Right lobe of liver (tissue), 4 donors: ENCODE measurements at regions not wholly inside any gene's neighbourhood (a gene's known extent, or its start where the extent isn't known, plus 50 kb on each side); places are given as distances from the start of the nearest gene placed in this dataset.

Experiments used
- CTCF ChIP-seq, 4 donors: fragments of 200-600 bp in 3 of 4; fragments of 450-650 bp in 1 of 4; IDR thresholded peaks; one replicate each; pipeline versions ENCODE4 v1.5.1 to v1.8.0; 2016 to 2022; ENCODE audit warnings: antibody characterized with exemption in 4 of 4, mild to moderate bottlenecking in 2 of 4
- POLR2A ChIP-seq: fragments of 450-650 bp; IDR thresholded peaks from one replicate; pipeline ENCODE4 v1.6.1; 2017; ENCODE audit warnings: antibody characterized with exemption, mild to moderate bottlenecking
- donor health status: DM: no; HTN: no; CAD: no.
- donor health status: DM: no; HTN: no; CAD: no.
- donor health status: DM: no; HTN: yes; CAD: no.

DNA sequence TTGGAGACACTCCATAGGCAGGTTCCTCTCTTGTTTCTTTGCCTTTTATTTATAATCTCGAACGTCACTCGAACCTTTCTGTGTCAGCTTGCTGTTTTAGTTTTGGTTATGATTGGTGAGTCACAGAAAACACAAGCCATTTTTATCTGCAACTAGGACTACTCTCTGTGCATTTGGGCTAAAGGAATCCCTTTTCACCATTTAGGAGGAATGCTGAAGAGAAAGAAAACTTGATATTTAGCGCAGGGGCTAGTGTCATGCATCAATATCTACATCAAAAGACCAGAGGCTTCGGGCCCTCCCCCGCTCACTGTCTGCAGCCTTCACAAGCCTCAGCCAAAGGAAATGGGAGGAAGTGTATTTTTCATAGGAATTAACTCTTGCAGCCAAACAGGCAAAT, 507.8 kb upstream of the CITED2 start:
- no peak for TF ChIP-seq CTCF (IDR thresholded peaks at IDR 0.05)
- TF ChIP-seq POLR2A, result no peak
